Cardiac muscle cell (in vitro differentiated cells and primary cell): ENCODE measurements at regions not wholly inside any gene's neighbourhood (a gene's known extent, or its start where the extent isn't known, plus 50 kb on each side); places are given as distances from the start of the nearest gene placed in this dataset.

Experiments
- DNase-seq, 2 donors: peaks; one replicate each; pipeline versions ENCODE4 v3.0.0 to v3.0.0-alpha.2; 2010 to 2017; ENCODE audit warnings: low read depth in 1 of 2, low spot score in 1 of 2
- H3K27ac ChIP-seq: fragments of 200-600 bp; sonication (generic); 2 replicates; pipeline ENCODE4 v1.5.1; 2016
- H3K27me3 ChIP-seq: fragments of 200-600 bp; sonication (generic); 2 replicates; pipeline ENCODE4 v1.6.0; 2016; ENCODE audit warnings: control low read depth
- H3K36me3 ChIP-seq: fragments of 200-600 bp; sonication (generic); 2 replicates; pipeline ENCODE4 v1.5.1; 2016; ENCODE audit warnings: control low read depth
- H3K4me1 ChIP-seq: fragments of 200-600 bp; sonication (generic); 2 replicates; pipeline ENCODE4 v1.8.1; 2017; ENCODE audit warnings: low read depth, mild to moderate bottlenecking, mixed run types
- H3K4me3 ChIP-seq: fragments of 200-600 bp; sonication (generic); 2 replicates; pipeline ENCODE4 v1.5.1; 2016; ENCODE audit warnings: mild to moderate bottlenecking
- H3K9me3 ChIP-seq: fragments of 200-600 bp; sonication (generic); 2 replicates; pipeline ENCODE4 v1.5.1; 2017; ENCODE audit warnings: low read depth, mild to moderate bottlenecking, control low read depth
- CTCF ChIP-seq: IDR thresholded peaks from 2 replicates; pipeline ENCODE4 v1.5.1; 2012; ENCODE audit warnings: low read depth, mild to moderate bottlenecking, low read length

DNA sequence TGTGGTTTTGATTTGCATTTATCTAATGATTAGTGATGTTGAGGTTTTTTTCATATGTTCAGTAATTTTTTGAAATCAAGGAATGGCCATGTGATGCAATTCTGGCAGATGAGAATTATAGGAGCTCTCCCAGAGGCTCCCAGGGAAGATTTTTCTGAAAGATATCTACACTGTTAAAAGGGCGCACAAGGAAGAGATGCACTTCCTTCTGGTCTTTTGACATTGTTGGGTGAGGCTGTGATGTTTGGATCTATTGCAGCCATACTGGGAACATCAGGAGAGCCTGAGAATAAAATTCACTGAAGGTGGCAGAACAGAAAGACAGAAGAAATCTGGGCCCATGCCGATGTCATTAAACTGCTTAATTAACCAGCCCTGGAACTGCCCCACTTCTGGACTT, 108.5 kb downstream of the DDX1 start:
- DNase-seq, result no peak
- no peak for TF ChIP-seq CTCF
- Histone ChIP-seq H3K4me3 (no peak overlapping the region), H3K36me3 (no peaks in the 10 kb centered on the region), H3K27me3 (no peaks in the 10 kb centered on the region), H3K9me3 (no peaks in the 10 kb centered on the region), H3K27ac (no peak overlapping the region), H3K4me1 (no peaks in the 10 kb centered on the region)

GRCh38 chr2:15700599-15701340, 109.1 kb downstream of the DDX1 start:
- Histone ChIP-seq H3K4me1 (no peaks in the 10 kb centered on the region), H3K27me3 (no peaks in the 10 kb centered on the region), H3K27ac (no peak overlapping the region), H3K9me3 (no peaks in the 10 kb centered on the region), H3K36me3 (no peaks in the 10 kb centered on the region), H3K4me3 (no peak overlapping the region)
- TF ChIP-seq CTCF, result no peak
- DNase-seq, result no peak

- no peak overlapping the region for H3K27ac ChIP-seq
- H3K4me1 ChIP-seq, result no peaks in the 10 kb centered on the region
- H3K4me3 ChIP-seq, result no peak overlapping the region
- H3K36me3 ChIP-seq, result no peaks in the 10 kb centered on the region
- DNase-seq, result no peak
- H3K27me3 ChIP-seq, result no peaks in the 10 kb centered on the region
- no peak for TF ChIP-seq CTCF
- no peaks in the 10 kb centered on the region for H3K9me3 ChIP-seq
These were observed 109.8 kb downstream of the DDX1 start for GRCh38 chr2:15701341-15701907.

DNA sequence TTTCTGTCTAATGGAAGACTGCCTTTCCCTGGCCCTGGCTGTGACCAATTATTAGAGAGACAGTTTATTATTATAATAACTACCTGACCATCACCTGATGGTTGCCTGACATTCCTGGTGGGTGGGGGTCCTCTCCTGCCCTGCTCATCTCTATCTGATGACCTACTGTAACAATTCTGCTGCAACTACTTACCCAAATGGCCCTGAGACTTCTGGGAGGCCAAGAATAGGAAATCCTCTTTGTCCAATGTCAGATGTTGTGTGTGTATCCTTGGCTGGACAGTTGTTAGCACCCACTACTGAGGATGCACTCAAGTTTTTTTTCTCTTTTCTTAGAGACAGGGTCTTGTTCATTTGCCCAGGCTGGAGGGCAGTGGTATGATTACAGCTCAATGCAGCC, 110.3 kb downstream of the DDX1 start:
- Histone ChIP-seq H3K4me1 (no peaks in the 10 kb centered on the region), H3K9me3 (no peaks in the 10 kb centered on the region), H3K27me3 (no peaks in the 10 kb centered on the region), H3K27ac (no peak overlapping the region), H3K36me3 (no peaks in the 10 kb centered on the region), H3K4me3 (no peak overlapping the region)
- no peak for TF ChIP-seq CTCF
- no peak for DNase-seq

DNA sequence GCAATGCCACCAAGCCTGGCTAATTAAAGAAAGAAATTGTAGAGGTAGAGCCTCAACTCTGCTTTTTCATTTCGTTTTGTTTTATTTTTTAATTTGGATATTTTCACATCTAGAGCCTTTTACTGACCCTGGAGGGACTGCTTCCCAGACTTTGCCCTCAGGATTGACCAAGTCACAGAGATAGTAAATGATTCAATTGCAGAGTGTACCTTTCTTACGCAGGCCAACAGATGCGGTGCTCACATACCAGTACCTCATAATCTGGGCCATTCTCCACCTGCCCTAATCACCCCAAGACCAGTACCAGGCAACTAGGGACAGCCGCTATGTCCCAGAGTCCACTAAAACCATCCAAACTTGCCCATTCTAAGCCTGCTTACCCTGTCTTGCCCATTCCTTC, 110.8 kb downstream of the DDX1 start:
- Histone ChIP-seq H3K4me1 (no peaks in the 10 kb centered on the region), H3K9me3 (no peaks in the 10 kb centered on the region), H3K36me3 (no peaks in the 10 kb centered on the region), H3K27me3 (no peaks in the 10 kb centered on the region), H3K27ac (no peak overlapping the region), H3K4me3 (no peak overlapping the region)
- TF ChIP-seq CTCF, result no peak
- DNase-seq, result no peak
